ENCODE measurements at regions not wholly inside any gene's neighbourhood (a gene's known extent, or its start where the extent isn't known, plus 50 kb on each side); places are given as distances from the start of the nearest gene placed in this dataset.

GRCh38 chr6:17011985-17012384 is 89.9 kb upstream of the STMND1 start:
- TF ChIP-seq CTCF (conservative IDR thresholded peaks at IDR 0.05) (no peak), ZFX (IDR thresholded peaks at IDR 0.05) (no peak)
